KG1 (cell line): ENCODE measurements at regions not wholly inside any gene's neighbourhood (a gene's known extent, or its start where the extent isn't known, plus 50 kb on each side); places are given as distances from the start of the nearest gene placed in this dataset.

Experiments used
- DNase-seq: peaks from one replicate; lab custom pipeline; 2025; lab: John Stamatoyannopoulos, UW

DNA sequence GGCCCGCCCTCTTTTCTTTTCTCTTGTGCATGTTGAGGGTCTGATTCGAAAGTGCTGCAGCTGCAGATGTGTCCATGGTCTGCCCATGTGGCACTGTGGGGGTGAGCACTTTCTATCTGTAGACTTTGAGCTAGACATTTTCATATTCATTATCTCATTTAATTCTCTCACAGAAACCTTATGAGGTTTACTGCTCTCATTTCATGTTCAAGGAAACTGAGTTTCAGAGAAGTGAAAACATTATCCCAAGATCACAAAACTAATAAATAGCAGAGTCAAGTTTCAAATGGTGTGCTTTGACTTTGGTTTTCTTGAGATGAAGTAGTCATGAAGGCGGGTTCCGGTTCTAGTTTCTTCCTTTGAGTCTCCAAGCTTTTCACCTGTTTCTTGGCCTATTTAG lies 536.5 kb upstream of the ZNF462 start:
- no peak for DNase-seq

DNA sequence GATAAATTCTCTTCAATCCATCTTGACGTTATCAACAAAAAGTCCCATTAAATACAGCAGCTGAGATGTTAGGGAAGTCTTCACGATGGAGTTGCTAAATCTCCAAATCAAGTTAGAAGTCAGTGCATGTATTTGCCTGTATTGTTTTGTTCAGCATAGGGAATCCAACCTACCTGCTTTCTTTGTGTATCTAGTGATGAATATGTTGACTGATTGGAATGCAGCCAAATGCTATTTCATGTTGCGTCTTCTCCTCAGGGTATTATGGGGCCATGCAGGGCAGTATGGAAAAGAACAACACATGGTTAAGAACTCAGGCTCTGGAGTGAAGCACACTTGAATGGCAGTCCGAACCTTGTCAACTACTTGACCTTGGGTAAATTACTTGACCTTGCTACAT lies 529.5 kb upstream of the ZNF462 start:
- no peak for DNase-seq

DNA sequence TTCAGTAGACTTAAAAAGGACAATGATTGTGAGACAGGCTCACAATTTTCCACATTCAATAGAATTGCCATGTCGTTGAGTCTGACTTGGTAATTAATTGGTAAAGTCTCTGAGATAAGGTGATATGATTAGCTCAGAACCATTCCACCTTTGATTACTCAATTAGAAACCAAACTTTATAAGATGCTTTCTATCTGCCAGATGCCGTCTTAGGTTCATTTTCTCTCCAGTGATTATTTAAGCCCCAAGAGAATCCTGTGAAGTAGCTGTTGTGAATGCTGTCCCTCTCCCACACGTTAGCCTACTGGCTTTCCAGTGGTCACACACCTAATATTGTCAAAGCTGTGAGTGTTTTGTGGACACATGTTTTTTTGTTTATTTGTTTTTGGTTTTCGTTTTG lies 528.9 kb upstream of the ZNF462 start:
- DNase-seq: no peak

DNA sequence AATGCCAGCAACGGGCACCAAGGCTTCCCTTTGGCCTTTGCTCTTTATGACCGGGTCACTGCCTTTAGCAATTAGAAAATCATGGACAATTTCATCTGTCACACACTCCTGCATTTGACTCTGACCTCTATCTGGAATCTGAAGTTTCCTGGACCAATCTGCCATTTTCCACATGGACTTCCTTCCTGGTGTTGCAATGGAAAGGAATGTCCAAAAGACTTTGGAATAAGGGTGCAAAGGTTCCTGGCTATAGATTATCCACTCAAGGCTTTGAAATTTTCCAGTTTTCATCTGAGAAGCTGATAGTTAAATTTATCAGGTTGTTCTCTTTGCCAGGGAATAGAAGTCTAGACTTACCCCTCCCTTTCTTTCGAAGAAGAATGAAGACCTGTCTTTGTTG lies 523.1 kb upstream of the ZNF462 start:
- no peak for DNase-seq

DNA sequence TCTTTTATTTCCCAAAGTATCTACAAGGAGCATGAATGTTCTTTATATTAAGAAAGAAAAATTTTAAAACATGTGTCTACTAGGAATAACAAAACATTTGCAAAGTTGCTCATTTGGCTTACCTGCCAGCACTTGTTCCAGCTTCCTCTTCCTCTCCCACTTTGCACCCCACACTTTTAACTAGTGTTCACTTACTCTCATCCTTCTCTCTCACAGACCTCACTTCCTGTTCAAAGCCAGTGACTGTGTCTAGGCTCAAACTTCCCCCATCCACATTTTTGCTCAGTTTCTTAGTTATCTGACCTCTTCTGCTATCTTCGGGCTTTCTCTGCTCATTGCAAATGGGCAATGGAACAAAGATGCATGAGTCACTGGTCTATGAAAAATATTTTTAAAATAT lies 512.2 kb upstream of the ZNF462 start:
- DNase-seq: no peak

- DNase-seq: no peak
Measured at GRCh38 chr9:106356924-106357323, 506.0 kb upstream of the ZNF462 start.

DNA sequence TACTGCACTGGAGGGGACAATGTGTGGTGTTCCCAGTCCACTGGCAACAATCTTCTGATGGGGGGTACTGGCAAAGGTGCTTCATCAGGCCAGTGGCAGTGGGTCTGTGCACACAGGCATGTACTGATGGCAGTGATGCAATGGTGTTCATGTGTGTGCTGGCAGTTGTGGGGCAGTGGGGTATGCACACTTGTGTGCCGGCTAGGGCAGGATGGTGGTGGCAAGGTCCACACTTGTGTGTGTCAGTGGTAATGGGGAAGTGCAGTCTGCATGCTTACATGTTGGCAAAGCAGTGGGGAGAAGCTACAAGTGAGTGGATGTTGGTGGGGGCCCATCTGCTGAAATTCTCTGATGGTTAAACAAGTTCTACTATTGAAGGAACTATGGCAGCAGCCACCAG lies 504.6 kb upstream of the ZNF462 start:
- no peak for DNase-seq

DNA sequence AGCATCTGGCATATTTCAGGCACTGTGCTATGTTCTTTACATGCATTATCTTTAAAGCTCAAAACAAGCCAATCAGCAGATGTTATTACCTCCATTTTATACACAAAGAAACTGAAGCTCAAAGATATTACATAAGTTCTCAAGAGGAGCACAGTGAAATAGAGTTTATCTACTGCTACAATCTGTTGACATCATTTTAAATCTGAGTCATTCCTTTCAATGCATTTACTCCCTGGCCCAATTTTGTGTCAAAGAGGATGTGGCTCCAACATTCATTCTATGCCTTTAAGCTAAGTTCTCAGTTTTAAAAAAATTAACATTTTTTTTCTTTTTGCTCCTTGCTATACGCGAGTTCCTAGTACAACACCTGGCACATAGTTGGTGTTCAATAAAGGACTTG lies 486.3 kb upstream of the ZNF462 start:
- DNase-seq: no peak

GRCh38 chr9:106383072-106383471 lies 479.9 kb upstream of the ZNF462 start:
- DNase-seq: no peak

DNA sequence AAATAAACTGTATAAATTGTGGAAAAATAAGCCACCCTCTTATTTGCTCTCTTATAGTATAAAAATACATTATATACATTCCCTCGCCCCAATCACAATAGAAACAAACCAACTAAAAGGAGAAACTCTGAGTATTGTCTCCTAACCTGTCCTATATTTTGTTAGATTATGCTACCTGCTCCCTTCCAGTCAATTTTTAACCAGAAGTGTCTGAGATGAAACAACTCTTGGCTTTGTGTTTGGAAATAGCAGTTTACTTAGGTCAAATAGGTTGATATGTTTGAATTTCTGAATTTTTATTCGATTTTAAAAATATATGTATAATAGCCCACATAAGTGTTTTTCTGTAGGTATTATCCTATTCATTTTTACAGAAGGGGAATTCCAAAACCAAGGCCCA lies 475.0 kb upstream of the ZNF462 start:
- no peak for DNase-seq

DNA sequence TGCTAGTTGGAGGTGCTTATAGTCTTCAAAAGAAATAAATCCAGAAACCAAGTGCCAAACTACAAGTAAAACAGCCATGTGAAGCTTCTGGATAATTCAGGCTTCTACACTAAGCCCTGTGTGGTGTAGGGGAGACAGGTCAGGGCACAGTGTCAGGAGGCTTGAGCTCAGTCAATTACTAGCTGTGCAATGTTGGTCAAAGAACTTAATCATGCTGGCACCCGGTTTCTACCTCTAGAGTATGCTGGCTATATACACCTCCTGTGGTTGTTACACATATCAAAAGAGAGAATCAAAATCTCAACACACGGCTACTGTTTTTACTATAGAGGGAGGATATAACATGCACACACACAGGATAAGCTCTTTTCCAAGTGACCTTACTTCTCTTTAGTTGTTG lies 469.7 kb upstream of the ZNF462 start:
- DNase-seq: no peak

- no peak for DNase-seq
Measured at GRCh38 chr9:106400170-106400569, 462.8 kb upstream of the ZNF462 start.

GRCh38 chr9:106400950-106401349 lies 462.0 kb upstream of the ZNF462 start:
- DNase-seq: no peak

DNA sequence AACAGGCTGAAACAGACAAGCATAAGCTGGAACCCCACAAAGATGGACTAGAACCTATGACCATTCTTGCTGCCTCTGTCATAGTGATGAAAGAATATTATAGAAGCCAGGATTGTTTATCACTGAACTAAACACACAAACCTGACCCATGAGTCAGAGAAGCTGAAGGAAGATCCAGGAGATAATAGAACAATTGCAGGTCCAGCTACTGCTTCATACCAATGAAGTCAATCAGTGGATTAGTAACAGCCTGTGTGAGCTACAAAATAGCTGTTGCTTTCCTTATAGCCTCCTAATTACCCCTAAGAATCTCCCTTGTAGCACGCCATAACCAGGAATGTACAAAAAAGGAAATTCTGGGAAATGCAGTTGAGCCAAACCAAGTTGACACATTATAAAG lies 459.9 kb upstream of the ZNF462 start:
- no peak for DNase-seq

DNA sequence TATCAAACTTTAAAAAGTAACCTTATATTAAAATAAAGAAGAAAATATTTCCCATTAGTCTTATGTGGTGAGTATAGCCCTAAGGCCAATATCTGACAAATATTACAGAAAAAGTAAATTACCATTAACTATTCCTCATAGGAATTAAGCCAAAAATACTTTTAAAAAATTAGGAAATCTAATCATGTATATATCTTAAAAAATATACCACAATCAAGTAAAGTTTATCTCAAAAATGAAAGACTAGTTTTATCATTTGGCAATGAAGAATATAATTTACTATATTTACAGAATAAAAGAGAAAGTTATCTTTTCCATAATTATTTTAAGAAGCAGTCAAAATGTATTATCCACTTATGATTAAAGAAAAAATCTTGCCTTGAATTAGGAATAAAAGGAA lies 458.8 kb upstream of the ZNF462 start:
- no peak for DNase-seq

DNA sequence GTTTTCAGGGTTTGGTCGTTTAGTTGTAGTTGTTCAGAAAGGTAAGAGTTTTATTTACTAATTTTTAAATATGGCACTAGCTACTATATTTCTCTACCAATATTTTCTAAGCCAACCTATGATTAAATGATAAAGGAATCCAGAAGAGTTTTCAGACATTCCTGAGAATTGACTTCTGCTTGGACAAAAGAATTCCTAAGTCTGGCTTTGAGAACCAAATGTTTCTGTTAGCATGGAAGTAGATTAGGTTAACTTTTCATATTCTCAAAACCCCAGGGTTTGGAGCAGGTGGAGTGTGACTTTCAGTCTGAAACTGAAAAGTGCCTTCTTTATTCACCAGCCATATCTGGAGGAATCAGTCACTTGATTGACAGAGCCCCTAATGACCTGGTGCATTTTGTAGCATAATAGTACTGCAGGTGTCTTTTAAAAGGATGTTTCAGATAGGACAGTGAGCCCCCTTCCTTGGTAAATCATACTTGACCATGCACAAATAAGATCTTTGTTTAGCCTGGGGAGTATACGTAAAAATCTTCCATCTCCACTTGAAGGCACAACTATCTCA lies 457.0 kb upstream of the ZNF462 start:
- DNase-seq: no peak

- no peak for DNase-seq
Measured at GRCh38 chr9:106414042-106414441, 448.9 kb upstream of the ZNF462 start.

- no peak for DNase-seq
Measured at GRCh38 chr9:106417685-106418084, 445.3 kb upstream of the ZNF462 start.

DNA sequence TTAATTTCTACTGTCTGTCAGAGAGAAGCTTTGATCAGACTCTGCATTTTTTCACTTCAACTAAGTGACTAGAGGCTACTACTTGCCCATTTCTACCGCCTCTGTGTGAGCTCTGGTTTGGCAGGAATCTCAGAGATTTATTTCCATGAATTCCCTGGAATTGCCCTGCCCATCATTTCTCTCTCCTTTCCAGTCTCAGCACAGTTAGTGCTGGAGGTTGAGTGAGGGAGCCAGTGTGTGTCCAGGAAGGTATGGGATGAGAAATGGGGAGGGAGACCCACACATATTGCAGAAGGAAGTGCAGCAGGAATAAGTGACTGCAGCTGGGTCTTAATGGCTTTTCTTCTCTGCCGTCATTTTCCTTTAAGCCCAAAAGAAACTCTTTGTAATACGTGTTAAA lies 443.1 kb upstream of the ZNF462 start:
- no peak for DNase-seq

- peak; percentile 45 for DNase-seq
Measured at GRCh38 chr9:106420511-106420944, 442.4 kb upstream of the ZNF462 start.

DNA sequence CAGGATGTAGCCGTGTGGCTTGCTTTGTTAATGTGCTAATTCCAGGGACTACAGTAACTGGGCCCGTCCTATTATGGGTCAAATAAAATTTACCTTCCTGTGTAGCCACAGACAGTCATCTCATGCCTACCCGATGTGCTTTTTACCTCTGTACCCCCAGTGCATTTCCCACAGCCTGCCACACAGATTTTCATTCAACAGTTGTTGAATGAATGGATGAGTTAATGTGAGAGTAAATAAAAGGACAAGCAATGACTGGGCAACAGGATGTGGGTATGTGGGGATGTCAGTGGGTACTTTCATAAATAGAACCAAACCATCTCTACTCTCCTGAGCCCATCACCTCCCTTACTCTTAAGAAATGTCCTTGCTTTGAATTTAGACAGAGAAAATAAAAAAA lies 441.2 kb upstream of the ZNF462 start:
- DNase-seq: no peak

DNA sequence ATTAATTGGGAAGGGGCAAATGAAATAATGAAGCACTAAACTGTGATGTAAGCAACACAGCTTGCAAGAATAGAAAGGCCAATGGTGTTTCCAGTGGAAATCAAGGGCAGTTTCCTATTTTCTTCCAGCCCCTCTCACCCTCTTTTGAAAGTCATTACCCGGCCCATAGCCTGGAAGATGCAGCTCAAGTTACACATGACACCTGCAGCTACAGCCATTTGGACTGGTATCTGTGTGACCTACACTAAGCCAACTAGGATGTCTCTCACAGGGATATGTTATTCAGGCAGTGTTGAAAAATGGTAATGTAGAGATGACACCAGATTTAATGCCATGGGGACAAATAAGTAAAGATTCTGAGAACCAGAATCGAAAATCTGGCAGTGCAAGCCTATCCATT lies 439.4 kb upstream of the ZNF462 start:
- DNase-seq: no peak

- no peak for DNase-seq
Measured at GRCh38 chr9:106432631-106433030, 430.3 kb upstream of the ZNF462 start.

GRCh38 chr9:106438928-106439327 lies 424.0 kb upstream of the ZNF462 start:
- no peak for DNase-seq

DNA sequence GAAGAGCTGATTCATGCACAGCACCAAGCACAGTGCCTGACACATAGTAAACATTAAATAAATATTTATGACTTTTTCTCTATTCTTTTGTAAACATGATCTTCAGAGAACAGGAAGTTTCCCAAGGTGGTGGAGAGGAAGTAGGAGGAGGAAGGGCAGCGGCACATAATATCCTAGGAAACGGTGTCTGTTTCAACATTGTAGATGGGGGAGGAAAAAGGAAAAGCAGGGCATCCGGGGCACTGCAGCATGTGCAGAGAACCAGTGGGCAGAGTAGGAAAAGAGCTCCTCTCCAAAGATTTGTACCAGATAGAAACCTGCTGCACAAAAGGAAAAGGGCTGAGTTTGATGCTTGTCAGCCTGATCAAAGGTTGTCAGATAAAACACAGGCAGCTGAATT lies 421.7 kb upstream of the ZNF462 start:
- DNase-seq: no peak
